Skin epidermis (tissue), 12 donors: ENCODE measurements at regions not wholly inside any gene's neighbourhood (a gene's known extent, or its start where the extent isn't known, plus 50 kb on each side); places are given as distances from the start of the nearest gene placed in this dataset.
"Not testable (repeated sequence)": the region's sequence is repeated elsewhere in the genome, so short reads cannot be mapped to it uniquely, and the experiment has no call there.

ENCODE experiments used
- H3K27ac ChIP-seq, 21 experiments: fragments of 200-600 bp; sonication (generic) in 11 of 21; one replicate each; pipeline ENCODE4 v1.5.0; 2020; ENCODE audit warnings: mild to moderate bottlenecking in 3 of 21, inconsistent platforms in 2 of 21, moderate library complexity in 2 of 21
- H3K4me3 ChIP-seq, 7 experiments: fragments of 200-600 bp; sonication (generic) in 2 of 7; one replicate each; pipeline ENCODE4 v1.5.0; 2020; ENCODE audit warnings: inconsistent platforms in 2 of 7, mild to moderate bottlenecking in 2 of 7, moderate library complexity in 1 of 7

DNA sequence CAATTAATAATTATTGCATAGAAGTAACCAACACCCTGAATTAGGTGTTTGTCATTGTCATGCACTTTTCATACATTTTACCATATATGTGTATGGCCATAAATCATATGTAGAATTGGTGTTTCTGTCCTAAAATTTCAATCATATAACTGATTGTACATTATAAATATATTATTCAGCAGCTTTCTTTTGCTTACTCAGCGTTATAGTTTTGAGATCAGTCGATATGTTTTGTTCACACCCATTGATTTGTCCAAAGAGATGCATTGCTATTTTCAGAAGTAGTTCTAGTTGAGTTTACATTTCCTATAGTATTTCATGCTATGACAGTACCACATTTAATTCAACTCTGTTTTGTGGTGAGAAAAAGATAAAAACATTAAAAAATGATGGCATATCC lies 50.5 kb upstream of the PARP4 start:
- no peak overlapping the region for H3K27ac ChIP-seq
- no peak overlapping the region for H3K4me3 ChIP-seq

DNA sequence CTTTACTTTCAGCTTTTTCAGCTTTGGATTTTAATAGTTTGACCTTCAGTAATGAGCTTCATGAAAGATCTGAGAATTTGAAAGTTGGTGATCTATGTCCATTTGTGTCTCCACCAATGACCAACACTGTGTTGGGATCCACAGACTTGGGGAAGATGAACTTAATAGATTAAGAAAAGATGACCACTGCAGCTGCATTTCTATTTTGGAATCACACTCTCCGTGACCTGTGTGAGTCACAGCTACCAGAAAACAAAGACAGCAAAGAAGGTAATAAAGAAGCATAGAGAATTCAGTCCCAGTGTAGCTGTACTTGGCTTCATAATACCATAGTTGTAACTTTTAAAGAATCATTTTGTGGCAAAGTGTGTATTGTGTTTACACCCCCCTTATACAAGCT lies 51.4 kb upstream of the PARP4 start:
- not testable (repeated sequence) for H3K4me3 ChIP-seq, H3K27ac ChIP-seq

GRCh38 chr13:24564881-24565280 lies 52.3 kb upstream of the PARP4 start:
- no peak overlapping the region for H3K4me3 ChIP-seq
- H3K27ac ChIP-seq: no peak overlapping the region

- not testable (repeated sequence) for H3K4me3 ChIP-seq, H3K27ac ChIP-seq
Observed at GRCh38 chr13:24567593-24567992, 55.0 kb upstream of the PARP4 start.

GRCh38 chr13:24574847-24575246 lies 62.3 kb upstream of the PARP4 start:
- no peak overlapping the region for H3K4me3 ChIP-seq
- no peak overlapping the region for H3K27ac ChIP-seq

DNA sequence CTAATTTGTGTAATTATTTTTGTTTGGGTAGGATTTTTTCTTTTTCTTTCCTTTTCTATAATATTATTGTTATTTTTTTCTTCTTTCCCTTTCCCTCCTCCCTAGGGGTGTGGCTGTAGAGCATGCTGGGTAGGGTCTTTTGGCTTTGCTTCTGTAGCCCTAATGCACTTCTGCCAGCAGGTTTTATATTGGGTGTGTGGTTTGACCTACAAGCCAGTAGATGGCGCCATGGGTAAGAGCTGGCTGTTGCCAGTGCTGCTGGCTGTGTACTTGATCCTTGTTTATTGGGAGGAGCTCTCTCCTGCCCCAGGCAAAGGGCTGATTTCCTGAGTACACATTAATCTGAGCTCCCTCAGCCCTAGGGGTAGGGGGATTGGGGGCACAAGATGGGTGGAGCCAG lies 67.7 kb upstream of the PARP4 start:
- not testable (repeated sequence) for H3K27ac ChIP-seq

GRCh38 chr13:24581578-24581977 lies 69.0 kb upstream of the PARP4 start:
- H3K27ac ChIP-seq, H3K4me3 ChIP-seq: not testable (repeated sequence)

More for the DNA sequence above, 67.7 kb upstream of the PARP4 start:
- not testable (repeated sequence) for H3K4me3 ChIP-seq

- H3K27ac ChIP-seq: not testable (repeated sequence)
Observed at GRCh38 chr13:24591697-24592096, 79.1 kb upstream of the PARP4 start.

DNA sequence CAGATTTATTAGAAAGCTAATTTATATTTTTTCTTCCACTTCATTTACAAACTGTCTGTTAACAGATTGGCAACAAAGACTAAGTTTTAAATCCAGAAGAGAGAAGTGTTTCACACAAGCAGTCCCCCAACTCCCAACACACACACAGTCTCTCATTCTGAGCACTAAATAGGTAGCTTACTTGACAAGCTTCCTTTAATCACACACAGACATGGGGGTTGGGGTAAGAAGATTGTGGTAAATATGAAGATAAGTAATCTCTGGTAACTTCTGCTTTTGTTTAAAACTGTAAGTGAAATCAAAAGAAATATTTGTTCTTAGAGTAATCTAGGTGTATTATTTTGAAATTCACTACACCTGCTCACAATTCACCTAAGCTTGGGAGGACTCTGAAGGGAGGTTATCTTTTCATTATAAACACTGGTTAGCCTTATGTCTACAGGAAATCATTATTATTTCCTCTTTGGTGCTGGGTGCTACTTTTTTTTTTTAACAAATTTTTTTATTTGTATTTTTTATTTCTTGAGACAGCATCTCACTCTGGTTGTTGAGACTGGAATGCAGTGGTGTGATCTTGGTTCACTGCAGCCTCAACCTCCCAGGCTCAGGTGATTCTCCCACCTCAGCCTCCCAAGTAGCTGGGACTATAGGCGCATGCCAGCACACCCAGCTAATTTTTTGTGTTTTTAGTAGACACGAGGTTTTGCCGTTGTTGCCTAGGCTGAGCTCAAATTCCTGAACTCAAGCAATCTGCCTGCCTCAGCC lies 82.1 kb upstream of the ATP12A start:
- H3K27ac ChIP-seq: peak overlapping the region in 6 of 21 experiments; percentile 26 to 81 (median 62)
- H3K4me3 ChIP-seq: not testable (repeated sequence)

More at GRCh38 chr13:24591697-24592096, 79.1 kb upstream of the PARP4 start:
- H3K4me3 ChIP-seq: not testable (repeated sequence)

- H3K27ac ChIP-seq: peak overlapping the region in 1 of 21 experiments; percentile 61
Observed at GRCh38 chr13:24599019-24599791, 81.0 kb upstream of the ATP12A start.

GRCh38 chr13:24605923-24606372 lies 74.3 kb upstream of the ATP12A start:
- no peak overlapping the region for H3K27ac ChIP-seq
- H3K4me3 ChIP-seq: no peak overlapping the region

More at GRCh38 chr13:24599019-24599791, 81.0 kb upstream of the ATP12A start:
- not testable (repeated sequence) for H3K4me3 ChIP-seq

GRCh38 chr13:24606486-24607170 lies 73.6 kb upstream of the ATP12A start:
- Histone ChIP-seq H3K27ac (no peak overlapping the region), H3K4me3 (no peak overlapping the region)

GRCh38 chr13:24610956-24611355 lies 69.3 kb upstream of the ATP12A start:
- no peak overlapping the region for H3K4me3 ChIP-seq

DNA sequence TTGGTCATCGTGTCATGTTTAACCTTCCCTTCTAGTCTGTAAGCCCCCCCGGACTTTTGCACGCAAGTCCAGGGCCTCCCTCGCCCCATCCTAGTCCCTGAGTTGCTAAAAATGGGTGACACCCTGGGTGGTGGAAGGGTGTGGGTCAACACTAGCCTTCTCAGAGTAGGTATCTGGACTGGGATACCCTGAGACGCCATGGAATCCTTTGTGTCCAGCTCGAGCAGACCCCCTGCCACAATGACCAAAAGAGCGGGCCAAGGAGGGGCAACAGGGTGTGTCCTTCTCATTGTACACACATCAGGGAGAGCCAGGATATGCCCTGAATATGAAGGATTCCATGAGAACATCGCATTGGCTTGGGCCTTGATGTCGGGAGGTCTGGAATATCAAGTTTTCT lies 67.5 kb upstream of the ATP12A start:
- Histone ChIP-seq H3K27ac (no peak overlapping the region), H3K4me3 (no peak overlapping the region)

More at GRCh38 chr13:24610956-24611355, 69.3 kb upstream of the ATP12A start:
- no peak overlapping the region for H3K27ac ChIP-seq

GRCh38 chr13:24613128-24613527 lies 67.1 kb upstream of the ATP12A start:
- H3K4me3 ChIP-seq: no peak overlapping the region
- no peak overlapping the region for H3K27ac ChIP-seq

GRCh38 chr13:24613755-24614154 lies 66.5 kb upstream of the ATP12A start:
- Histone ChIP-seq H3K4me3 (no peak overlapping the region), H3K27ac (no peak overlapping the region)

GRCh38 chr13:24614306-24615080 lies 65.7 kb upstream of the ATP12A start:
- no peak overlapping the region for H3K4me3 ChIP-seq

DNA sequence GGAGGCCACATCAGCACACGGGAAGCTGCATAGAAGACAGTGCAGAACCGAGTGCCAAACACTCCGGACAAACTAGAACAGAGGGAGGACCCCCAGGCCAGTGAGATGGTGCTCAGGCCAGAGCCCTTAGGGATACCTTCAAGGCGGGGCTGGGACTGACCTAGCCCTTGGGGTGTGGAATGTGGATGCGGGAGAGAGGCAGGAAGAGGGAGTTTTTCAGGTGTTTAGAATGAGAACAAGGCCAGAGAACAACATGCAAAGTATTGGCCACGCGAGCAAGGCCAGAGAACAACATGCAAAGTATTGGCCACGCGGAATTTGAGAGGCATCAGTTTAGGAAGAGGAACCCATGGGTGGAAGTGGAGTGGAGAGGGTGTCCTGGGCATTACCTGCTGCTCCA lies 65.1 kb upstream of the ATP12A start:
- no peak overlapping the region for H3K27ac ChIP-seq
- no peak overlapping the region for H3K4me3 ChIP-seq

More at GRCh38 chr13:24614306-24615080, 65.7 kb upstream of the ATP12A start:
- H3K27ac ChIP-seq: peak overlapping the region in 1 of 21 experiments; percentile 22

GRCh38 chr13:24615911-24616472 lies 64.2 kb upstream of the ATP12A start:
- Histone ChIP-seq H3K27ac (no peak overlapping the region), H3K4me3 (no peak overlapping the region)
